ENCODE measurements at regions not wholly inside any gene's neighbourhood (a gene's known extent, or its start where the extent isn't known, plus 50 kb on each side); places are given as distances from the start of the nearest gene placed in this dataset.

DNA sequence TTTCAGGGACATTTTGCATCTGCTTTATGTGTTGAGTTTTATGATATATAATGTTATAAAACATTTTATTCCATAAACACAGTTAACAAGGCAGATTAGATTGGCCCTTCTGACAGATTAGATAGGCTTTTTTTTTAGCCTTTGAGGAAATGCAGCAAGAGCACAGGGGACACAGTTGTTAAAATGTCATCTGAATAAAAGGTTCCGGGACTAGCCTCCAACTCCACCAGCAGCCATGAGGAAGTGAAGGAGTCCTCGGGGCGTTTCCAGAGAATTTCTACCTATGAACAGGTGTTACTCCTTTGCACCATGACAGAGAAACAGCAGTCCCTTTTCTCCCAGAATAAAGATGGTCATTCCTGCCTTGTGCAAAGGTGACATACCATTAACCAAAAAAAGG is 167.8 kb upstream of the KBTBD8 start:
- TF ChIP-seq, protein P1, sequence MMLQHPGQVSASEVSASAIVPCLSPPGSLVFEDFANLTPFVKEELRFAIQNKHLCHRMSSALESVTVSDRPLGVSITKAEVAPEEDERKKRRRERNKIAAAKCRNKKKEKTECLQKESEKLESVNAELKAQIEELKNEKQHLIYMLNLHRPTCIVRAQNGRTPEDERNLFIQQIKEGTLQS (IDR thresholded peaks at IDR 0.05) = no peak
- TF ChIP-seq SP1 (IDR thresholded peaks at IDR 0.05) (no peak), TAF1 (conservative IDR thresholded peaks at IDR 0.05) (no peak), JUND (IDR thresholded peaks at IDR 0.05) (no peak), HNF4G (IDR thresholded peaks at IDR 0.05) (no peak), REST (IDR thresholded peaks at IDR 0.05) (no peak), FOXA1 (IDR thresholded peaks at IDR 0.05) (no peak), YY1 (IDR thresholded peaks at IDR 0.05) (no peak), RAD21 (IDR thresholded peaks at IDR 0.05) (no peak), GABPA (IDR thresholded peaks at IDR 0.05 in 1 of 2, conservative IDR thresholded peaks at IDR 0.05 in 1 of 2) (no peak)
- TF ChIP-seq, protein P2, sequence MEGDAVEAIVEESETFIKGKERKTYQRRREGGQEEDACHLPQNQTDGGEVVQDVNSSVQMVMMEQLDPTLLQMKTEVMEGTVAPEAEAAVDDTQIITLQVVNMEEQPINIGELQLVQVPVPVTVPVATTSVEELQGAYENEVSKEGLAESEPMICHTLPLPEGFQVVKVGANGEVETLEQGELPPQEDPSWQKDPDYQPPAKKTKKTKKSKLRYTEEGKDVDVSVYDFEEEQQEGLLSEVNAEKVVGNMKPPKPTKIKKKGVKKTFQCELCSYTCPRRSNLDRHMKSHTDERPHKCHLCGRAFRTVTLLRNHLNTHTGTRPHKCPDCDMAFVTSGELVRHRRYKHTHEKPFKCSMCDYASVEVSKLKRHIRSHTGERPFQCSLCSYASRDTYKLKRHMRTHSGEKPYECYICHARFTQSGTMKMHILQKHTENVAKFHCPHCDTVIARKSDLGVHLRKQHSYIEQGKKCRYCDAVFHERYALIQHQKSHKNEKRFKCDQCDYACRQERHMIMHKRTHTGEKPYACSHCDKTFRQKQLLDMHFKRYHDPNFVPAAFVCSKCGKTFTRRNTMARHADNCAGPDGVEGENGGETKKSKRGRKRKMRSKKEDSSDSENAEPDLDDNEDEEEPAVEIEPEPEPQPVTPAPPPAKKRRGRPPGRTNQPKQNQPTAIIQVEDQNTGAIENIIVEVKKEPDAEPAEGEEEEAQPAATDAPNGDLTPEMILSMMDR (IDR thresholded peaks at IDR 0.05; ENCODE audit: low read depth, low read length, missing input control) = no peak

Data from liver (tissue), 3 donors.